Adrenal gland (tissue), 9 donors: ENCODE measurements at regions not wholly inside any gene's neighbourhood (a gene's known extent, or its start where the extent isn't known, plus 50 kb on each side); places are given as distances from the start of the nearest gene placed in this dataset.

Source experiments
- DNase-seq, 7 donors: peaks; one replicate each; pipeline ENCODE4 v3.0.0-alpha.2; 2019 to 2020
- H3K27ac ChIP-seq, 5 donors: fragments of 200-600 bp; sonication (generic) in 4 of 5; 1 replicate in 3 of 5; 2 replicates in 2 of 5; pipeline versions ENCODE4 v1.5.1 to v1.8.0; 2016 to 2020; ENCODE audit warnings: mild to moderate bottlenecking in 1 of 5
- H3K27me3 ChIP-seq: fragments of 200-600 bp; 2 replicates; pipeline ENCODE4 v1.8.0; 2021
- H3K36me3 ChIP-seq, 2 donors: fragments of 200-600 bp; replicated peaks in 1 of 2; 1 replicate in 1 of 2; 2 replicates in 1 of 2; pipeline versions ENCODE4 v1.5.1 to v1.8.0; 2018 to 2022
- H3K4me1 ChIP-seq, 2 donors: fragments of 200-600 bp; replicated peaks in 1 of 2; 1 replicate in 1 of 2; 2 replicates in 1 of 2; pipeline versions ENCODE4 v1.5.1 to v1.8.0; 2018 to 2021
- H3K4me3 ChIP-seq, 4 donors: fragments of 200-600 bp; sonication (generic) in 3 of 4; one replicate each; pipeline ENCODE4 v1.5.1; 2016 to 2018
- H3K9me3 ChIP-seq, 3 donors: fragments of 200-600 bp; sonication (generic) in 1 of 3; replicated peaks in 1 of 3; 1 replicate in 2 of 3; 2 replicates in 1 of 3; pipeline versions ENCODE4 v1.5.1 to v1.8.0; 2016 to 2021
- POLR2A ChIP-seq, 2 donors: fragments of 450-650 bp; IDR thresholded peaks; one replicate each; pipeline ENCODE4 v1.6.1; 2017; ENCODE audit warnings: antibody characterized with exemption in 2 of 2, mild to moderate bottlenecking in 2 of 2, moderate library complexity in 1 of 2
- WGBS, 4 donors: extraction: QIAGEN DNeasy Blood & Tissue Kit in 2 of 4; methylation state at CpG; one replicate each; pipeline versions ENCODE4 v1.1.5 to v1.1.7; 2013 to 2017; 5-methylcytosine and 5-hydroxymethylcytosine counted together
- intact Hi-C, 2 donors: fragments of 100-400 bp; cut with DNase I; formaldehyde crosslinking; loops; one replicate each; pipeline versions ENCODE4 v1.14.1 to v1.15.0; 2022 to 2023
- TF ChIP-seq, protein P1 (sequence below), 6 experiments: fragments of 450-650 bp in 4 of 6; fragments of 200-600 bp in 2 of 6; sonication (generic) in 1 of 6; IDR thresholded peaks; 1 replicate in 5 of 6; 2 replicates in 1 of 6; pipeline versions ENCODE4 v1.5.1 to v1.8.0; 2016 to 2021; ENCODE audit warnings: antibody characterized with exemption in 6 of 6, mild to moderate bottlenecking in 2 of 6, moderate library complexity in 1 of 6
- donor health status: healthy with polysubstance abuse.
- donor health status: Bipolar disorder and iron deficiency.
- donor health status: DM: yes; HTN: yes; CAD: no.
- donor health status: DM: no; HTN: no; CAD: no.
- donor health status: DM: no; HTN: no; CAD: no.

DNA sequence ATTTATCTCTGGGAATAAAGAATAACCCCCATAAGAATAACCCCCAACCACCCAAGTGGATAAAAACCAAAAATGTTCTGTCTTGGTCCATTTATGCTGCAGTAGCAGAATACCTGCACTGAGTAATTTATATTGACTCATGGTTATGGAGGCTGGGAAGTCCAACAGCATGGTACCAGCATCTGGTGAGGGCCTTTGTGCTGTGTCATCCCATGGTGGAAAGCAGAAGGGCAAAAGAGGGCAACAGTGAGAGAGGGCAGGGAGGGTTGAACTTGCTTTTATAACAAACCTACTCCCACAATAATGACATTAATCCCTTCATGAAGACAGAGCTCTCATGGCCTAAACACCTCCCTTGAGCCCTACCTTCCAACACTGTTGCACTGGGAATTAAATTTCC is 133.7 kb downstream of the ERMARD start:
- H3K9me3 ChIP-seq: no peaks in the 10 kb centered on the region
- intact Hi-C loops: no loop called here

GRCh38 chr6:169884158-169884557 is 132.7 kb downstream of the ERMARD start:
- intact Hi-C loops: no loop called here
- peak in 1 of 7 donors; percentile 11 for DNase-seq
- TF ChIP-seq POLR2A (IDR thresholded peaks at IDR 0.05): no peak
- TF ChIP-seq, protein P1, sequence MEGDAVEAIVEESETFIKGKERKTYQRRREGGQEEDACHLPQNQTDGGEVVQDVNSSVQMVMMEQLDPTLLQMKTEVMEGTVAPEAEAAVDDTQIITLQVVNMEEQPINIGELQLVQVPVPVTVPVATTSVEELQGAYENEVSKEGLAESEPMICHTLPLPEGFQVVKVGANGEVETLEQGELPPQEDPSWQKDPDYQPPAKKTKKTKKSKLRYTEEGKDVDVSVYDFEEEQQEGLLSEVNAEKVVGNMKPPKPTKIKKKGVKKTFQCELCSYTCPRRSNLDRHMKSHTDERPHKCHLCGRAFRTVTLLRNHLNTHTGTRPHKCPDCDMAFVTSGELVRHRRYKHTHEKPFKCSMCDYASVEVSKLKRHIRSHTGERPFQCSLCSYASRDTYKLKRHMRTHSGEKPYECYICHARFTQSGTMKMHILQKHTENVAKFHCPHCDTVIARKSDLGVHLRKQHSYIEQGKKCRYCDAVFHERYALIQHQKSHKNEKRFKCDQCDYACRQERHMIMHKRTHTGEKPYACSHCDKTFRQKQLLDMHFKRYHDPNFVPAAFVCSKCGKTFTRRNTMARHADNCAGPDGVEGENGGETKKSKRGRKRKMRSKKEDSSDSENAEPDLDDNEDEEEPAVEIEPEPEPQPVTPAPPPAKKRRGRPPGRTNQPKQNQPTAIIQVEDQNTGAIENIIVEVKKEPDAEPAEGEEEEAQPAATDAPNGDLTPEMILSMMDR (IDR thresholded peaks at IDR 0.05): no peak
- H3K27me3 ChIP-seq: no peaks in the 10 kb centered on the region
- no peaks in the 10 kb centered on the region for H3K9me3 ChIP-seq
- no peak overlapping the region for H3K27ac ChIP-seq
- 83 to 86% (median 85%) methylated on average over 6 of the region's 6 CpGs for WGBS, 4 donors
- no peaks in the 10 kb centered on the region for H3K4me1 ChIP-seq
- H3K4me3 ChIP-seq: no peak overlapping the region
- H3K36me3 ChIP-seq: no peaks in the 10 kb centered on the region

More for the DNA sequence above, 133.7 kb downstream of the ERMARD start:
- no peaks in the 10 kb centered on the region for H3K36me3 ChIP-seq
- no peaks in the 10 kb centered on the region for H3K27me3 ChIP-seq
- no peaks in the 10 kb centered on the region for H3K4me1 ChIP-seq
- no peak overlapping the region for H3K27ac ChIP-seq
- no peak for DNase-seq
- H3K4me3 ChIP-seq: no peak overlapping the region
- TF ChIP-seq POLR2A (IDR thresholded peaks at IDR 0.05): no peak

GRCh38 chr6:169883316-169883715 is 131.9 kb downstream of the ERMARD start:
- H3K36me3 ChIP-seq: no peaks in the 10 kb centered on the region
- DNase-seq: no peak
- H3K27ac ChIP-seq: no peak overlapping the region
- no peaks in the 10 kb centered on the region for H3K4me1 ChIP-seq
- no peak overlapping the region for H3K4me3 ChIP-seq
- 79 to 91% (median 83%) methylated on average over 8 to 10 of the region's 10 CpGs for WGBS, 4 donors
- H3K27me3 ChIP-seq: no peaks in the 10 kb centered on the region
- intact Hi-C loops: no loop called here
- no peak for TF ChIP-seq POLR2A (IDR thresholded peaks at IDR 0.05)
- TF ChIP-seq, protein P1 (IDR thresholded peaks at IDR 0.05): no peak
- H3K9me3 ChIP-seq: no peaks in the 10 kb centered on the region

DNA sequence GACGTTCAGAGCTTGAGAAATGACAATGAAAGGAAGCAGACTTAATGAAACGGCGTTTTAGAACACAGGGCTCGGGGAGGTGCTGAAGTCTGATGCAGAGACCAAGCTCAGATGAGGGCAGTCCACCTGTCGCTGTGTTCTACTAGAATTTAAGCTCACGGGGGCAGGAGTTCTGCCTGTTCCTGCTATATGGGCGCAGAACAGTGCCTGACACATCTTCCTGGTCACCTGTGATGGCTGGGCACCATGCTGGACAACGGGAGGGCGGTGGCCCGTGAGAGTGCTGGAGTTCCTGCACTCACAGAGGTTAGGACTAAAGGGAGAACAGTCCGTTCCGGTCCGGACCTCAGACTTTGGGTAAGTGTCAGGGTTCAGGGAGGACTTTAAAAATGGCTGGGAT is 130.6 kb downstream of the ERMARD start:
- intact Hi-C loops: no loop called here
- H3K4me1 ChIP-seq: no peaks in the 10 kb centered on the region
- no peaks in the 10 kb centered on the region for H3K9me3 ChIP-seq
- peak in 1 of 7 donors; percentile 5 for DNase-seq
- 71 to 85% (median 77%) methylated on average over 12 to 13 of the region's 13 CpGs for WGBS, 4 donors
- H3K27ac ChIP-seq: no peak overlapping the region
- TF ChIP-seq POLR2A (IDR thresholded peaks at IDR 0.05): no peak
- TF ChIP-seq, protein P1 (IDR thresholded peaks at IDR 0.05): no peak
- H3K36me3 ChIP-seq: no peaks in the 10 kb centered on the region
- no peaks in the 10 kb centered on the region for H3K27me3 ChIP-seq
- no peak overlapping the region for H3K4me3 ChIP-seq

DNA sequence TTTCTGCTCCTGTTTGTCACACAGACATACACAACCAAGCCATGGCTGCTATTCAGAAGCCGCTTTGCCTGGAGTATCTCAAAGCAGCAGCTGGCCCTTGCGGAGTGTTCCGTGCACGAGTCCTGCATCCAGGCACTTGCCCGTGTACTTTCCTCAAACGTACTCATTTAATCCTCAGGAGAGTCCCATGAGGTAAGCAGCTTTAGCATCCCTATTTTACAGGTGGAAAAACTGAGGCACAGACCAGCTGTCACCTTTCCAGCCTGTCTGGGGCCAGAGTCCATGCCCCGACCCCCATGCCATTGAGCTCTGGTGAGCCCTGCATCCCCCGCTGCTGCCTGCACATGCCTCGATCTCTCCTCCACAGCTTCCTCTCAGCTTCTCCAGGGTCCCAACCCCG is 130.0 kb downstream of the ERMARD start:
- H3K4me3 ChIP-seq: no peak overlapping the region
- no peaks in the 10 kb centered on the region for H3K27me3 ChIP-seq
- WGBS, 4 donors: 80 to 83% (median 81%) methylated on average over 10 of the region's 10 CpGs
- no peak for TF ChIP-seq POLR2A (IDR thresholded peaks at IDR 0.05)
- TF ChIP-seq, protein P1 (IDR thresholded peaks at IDR 0.05): no peak
- no peaks in the 10 kb centered on the region for H3K4me1 ChIP-seq
- no peaks in the 10 kb centered on the region for H3K36me3 ChIP-seq
- intact Hi-C loops: no loop called here
- no peak overlapping the region for H3K27ac ChIP-seq
- no peaks in the 10 kb centered on the region for H3K9me3 ChIP-seq
- DNase-seq: peak in 1 of 7 donors; percentile 5
